ENCODE measurements at regions not wholly inside any gene's neighbourhood (a gene's known extent, or its start where the extent isn't known, plus 50 kb on each side); places are given as distances from the start of the nearest gene placed in this dataset.
A peak's percentile ranks its signal among the peaks of the same experiment; 100 is the strongest.

- Histone ChIP-seq H3K27me3 (ENCODE audit: control insufficient read depth in 1 of 2, insufficient read depth in 2 of 2, low read length in 1 of 2) (peaks cover 0 to 1% of the 10 kb centered on the region in 2 donors), H3K4me3 (ENCODE audit: low read length in 2 of 2) (no peak overlapping the region), H3K27ac (ENCODE audit: low read depth in 1 of 2, low read length in 2 of 2) (no peak overlapping the region), H3K4me1 (ENCODE audit: control insufficient read depth in 1 of 2, insufficient read depth in 2 of 2, low read length in 2 of 2) (no peaks in the 10 kb centered on the region), H3K9me3 (ENCODE audit: control insufficient read depth, low read length) (no peaks in the 10 kb centered on the region), H3K36me3 (ENCODE audit: control insufficient read depth in 1 of 2, insufficient read depth in 2 of 2, low read length in 1 of 2) (no peaks in the 10 kb centered on the region)
- 60 to 69% methylated on average over 5 of the region's 5 CpGs for WGBS, 2 donors
- intact Hi-C loops (cut with DNase I) = no loop called here
- no peak for ATAC-seq (ENCODE audit: low FRiP score)
- no peak for DNase-seq
Observed at GRCh38 chr1:87176087-87176486, 152.6 kb upstream of the LMO4 start.

GRCh38 chr1:87176514-87176913, 152.2 kb upstream of the LMO4 start:
- Histone ChIP-seq H3K27me3 (ENCODE audit: control insufficient read depth in 1 of 2, insufficient read depth in 2 of 2, low read length in 1 of 2) (peaks cover 0 to 1% of the 10 kb centered on the region in 2 donors), H3K27ac (ENCODE audit: low read depth in 1 of 2, low read length in 2 of 2) (no peak overlapping the region), H3K4me3 (ENCODE audit: low read length in 2 of 2) (no peak overlapping the region), H3K4me1 (ENCODE audit: control insufficient read depth in 1 of 2, insufficient read depth in 2 of 2, low read length in 2 of 2) (no peaks in the 10 kb centered on the region), H3K9me3 (ENCODE audit: control insufficient read depth, low read length) (no peaks in the 10 kb centered on the region), H3K36me3 (ENCODE audit: control insufficient read depth in 1 of 2, insufficient read depth in 2 of 2, low read length in 1 of 2) (no peaks in the 10 kb centered on the region)
- WGBS, 2 donors = 73 to 74% methylated on average over 5 of the region's 5 CpGs
- intact Hi-C loops (cut with DNase I) = no loop called here
- ATAC-seq (ENCODE audit: low FRiP score) = no peak
- DNase-seq = no peak

GRCh38 chr1:87178441-87178840, 150.2 kb upstream of the LMO4 start:
- Histone ChIP-seq H3K4me3 (ENCODE audit: low read length in 2 of 2) (no peak overlapping the region), H3K9me3 (ENCODE audit: control insufficient read depth, low read length) (peaks cover 1% of the 10 kb centered on the region), H3K27me3 (ENCODE audit: control insufficient read depth in 1 of 2, insufficient read depth in 2 of 2, low read length in 1 of 2) (peaks cover 0 to 1% of the 10 kb centered on the region in 2 donors), H3K4me1 (ENCODE audit: control insufficient read depth in 1 of 2, insufficient read depth in 2 of 2, low read length in 2 of 2) (no peaks in the 10 kb centered on the region), H3K36me3 (ENCODE audit: control insufficient read depth in 1 of 2, insufficient read depth in 2 of 2, low read length in 1 of 2) (no peaks in the 10 kb centered on the region), H3K27ac (ENCODE audit: low read depth in 1 of 2, low read length in 2 of 2) (no peak overlapping the region)
- DNase-seq (no peak), ATAC-seq (ENCODE audit: low FRiP score) (no peak)
- 84 to 85% methylated on average over 4 of the region's 4 CpGs for WGBS, 2 donors
- intact Hi-C loops (cut with DNase I) = no loop called here

- DNase-seq (no peak), ATAC-seq (ENCODE audit: low FRiP score) (no peak)
- no peaks in the 10 kb centered on the region for H3K4me1 ChIP-seq (ENCODE audit: control insufficient read depth in 1 of 2, insufficient read depth in 2 of 2, low read length in 2 of 2)
- 84% methylated on average over 15 of the region's 15 CpGs for WGBS, 2 donors
- no peak overlapping the region for H3K4me3 ChIP-seq (ENCODE audit: low read length in 2 of 2)
- H3K27me3 ChIP-seq (ENCODE audit: control insufficient read depth in 1 of 2, insufficient read depth in 2 of 2, low read length in 1 of 2) = peaks cover 0 to 1% of the 10 kb centered on the region in 2 donors
- peaks cover 1% of the 10 kb centered on the region for H3K9me3 ChIP-seq (ENCODE audit: control insufficient read depth, low read length)
- no peak overlapping the region for H3K27ac ChIP-seq (ENCODE audit: low read depth in 1 of 2, low read length in 2 of 2)
- no peaks in the 10 kb centered on the region for H3K36me3 ChIP-seq (ENCODE audit: control insufficient read depth in 1 of 2, insufficient read depth in 2 of 2, low read length in 1 of 2)
- intact Hi-C loops (cut with DNase I) = no loop called here
Observed at GRCh38 chr1:87179076-87179810, 149.4 kb upstream of the LMO4 start.

- 57 to 59% methylated on average over 8 of the region's 8 CpGs for WGBS, 2 donors
- Histone ChIP-seq H3K27ac (ENCODE audit: low read depth in 1 of 2, low read length in 2 of 2) (no peak overlapping the region), H3K36me3 (ENCODE audit: control insufficient read depth in 1 of 2, insufficient read depth in 2 of 2, low read length in 1 of 2) (no peaks in the 10 kb centered on the region), H3K4me1 (ENCODE audit: control insufficient read depth in 1 of 2, insufficient read depth in 2 of 2, low read length in 2 of 2) (no peaks in the 10 kb centered on the region), H3K27me3 (ENCODE audit: control insufficient read depth in 1 of 2, insufficient read depth in 2 of 2, low read length in 1 of 2) (peaks cover 0 to 1% of the 10 kb centered on the region in 2 donors), H3K4me3 (ENCODE audit: low read length in 2 of 2) (no peak overlapping the region), H3K9me3 (ENCODE audit: control insufficient read depth, low read length) (peaks cover 1% of the 10 kb centered on the region)
- intact Hi-C loops (cut with DNase I) = no loop called here
- no peak for ATAC-seq (ENCODE audit: low FRiP score)
- DNase-seq = no peak
Observed at GRCh38 chr1:87179851-87180519, 148.7 kb upstream of the LMO4 start.

- WGBS, 2 donors = 70 to 73% methylated on average over 3 of the region's 3 CpGs
Observed at GRCh38 chr1:87180682-87181081, 148.0 kb upstream of the LMO4 start.

GRCh38 chr1:87182611-87183010, 146.1 kb upstream of the LMO4 start:
- H3K4me3 ChIP-seq (ENCODE audit: low read length in 2 of 2) = no peak overlapping the region
- ATAC-seq (ENCODE audit: low FRiP score) = no peak

More at GRCh38 chr1:87180682-87181081, 148.0 kb upstream of the LMO4 start:
- Histone ChIP-seq H3K27me3 (ENCODE audit: control insufficient read depth in 1 of 2, insufficient read depth in 2 of 2, low read length in 1 of 2) (peaks cover 0 to 1% of the 10 kb centered on the region in 2 donors), H3K36me3 (ENCODE audit: control insufficient read depth in 1 of 2, insufficient read depth in 2 of 2, low read length in 1 of 2) (no peaks in the 10 kb centered on the region), H3K9me3 (ENCODE audit: control insufficient read depth, low read length) (peaks cover 1% of the 10 kb centered on the region), H3K27ac (ENCODE audit: low read depth in 1 of 2, low read length in 2 of 2) (no peak overlapping the region), H3K4me1 (ENCODE audit: control insufficient read depth in 1 of 2, insufficient read depth in 2 of 2, low read length in 2 of 2) (no peaks in the 10 kb centered on the region), H3K4me3 (ENCODE audit: low read length in 2 of 2) (no peak overlapping the region)
- intact Hi-C loops (cut with DNase I) = no loop called here
- DNase-seq (no peak), ATAC-seq (ENCODE audit: low FRiP score) (peak; percentile 41)

GRCh38 chr1:87185077-87185476, 143.6 kb upstream of the LMO4 start:
- Histone ChIP-seq H3K9me3 (ENCODE audit: control insufficient read depth, low read length) (peaks cover 1% of the 10 kb centered on the region), H3K27me3 (ENCODE audit: control insufficient read depth in 1 of 2, insufficient read depth in 2 of 2, low read length in 1 of 2) (no peaks in the 10 kb centered on the region), H3K4me1 (ENCODE audit: control insufficient read depth in 1 of 2, insufficient read depth in 2 of 2, low read length in 2 of 2) (no peaks in the 10 kb centered on the region), H3K36me3 (ENCODE audit: control insufficient read depth in 1 of 2, insufficient read depth in 2 of 2, low read length in 1 of 2) (no peaks in the 10 kb centered on the region), H3K4me3 (ENCODE audit: low read length in 2 of 2) (no peak overlapping the region), H3K27ac (ENCODE audit: low read depth in 1 of 2, low read length in 2 of 2) (no peak overlapping the region)
- intact Hi-C loops (cut with DNase I) = no loop called here
- DNase-seq = no peak
- 87 to 93% methylated on average over 4 of the region's 4 CpGs for WGBS, 2 donors
- no peak for ATAC-seq (ENCODE audit: low FRiP score)

More at GRCh38 chr1:87182611-87183010, 146.1 kb upstream of the LMO4 start:
- no peaks in the 10 kb centered on the region for H3K36me3 ChIP-seq (ENCODE audit: control insufficient read depth in 1 of 2, insufficient read depth in 2 of 2, low read length in 1 of 2)
- H3K27ac ChIP-seq (ENCODE audit: low read depth in 1 of 2, low read length in 2 of 2) = no peak overlapping the region
- intact Hi-C loops (cut with DNase I) = no loop called here
- peaks cover 1% of the 10 kb centered on the region for H3K9me3 ChIP-seq (ENCODE audit: control insufficient read depth, low read length)
- H3K4me1 ChIP-seq (ENCODE audit: control insufficient read depth in 1 of 2, insufficient read depth in 2 of 2, low read length in 2 of 2) = no peaks in the 10 kb centered on the region
- H3K27me3 ChIP-seq (ENCODE audit: control insufficient read depth in 1 of 2, insufficient read depth in 2 of 2, low read length in 1 of 2) = peaks cover 0 to 1% of the 10 kb centered on the region in 2 donors
- no peak for DNase-seq

GRCh38 chr1:87186346-87186745, 142.3 kb upstream of the LMO4 start:
- Histone ChIP-seq H3K27me3 (ENCODE audit: control insufficient read depth in 1 of 2, insufficient read depth in 2 of 2, low read length in 1 of 2) (no peaks in the 10 kb centered on the region), H3K27ac (ENCODE audit: low read depth in 1 of 2, low read length in 2 of 2) (no peak overlapping the region), H3K36me3 (ENCODE audit: control insufficient read depth in 1 of 2, insufficient read depth in 2 of 2, low read length in 1 of 2) (no peaks in the 10 kb centered on the region), H3K4me3 (ENCODE audit: low read length in 2 of 2) (no peak overlapping the region), H3K4me1 (ENCODE audit: control insufficient read depth in 1 of 2, insufficient read depth in 2 of 2, low read length in 2 of 2) (no peaks in the 10 kb centered on the region), H3K9me3 (ENCODE audit: control insufficient read depth, low read length) (peaks cover 1% of the 10 kb centered on the region)
- DNase-seq = no peak
- no peak for ATAC-seq (ENCODE audit: low FRiP score)
- intact Hi-C loops (cut with DNase I) = no loop called here
- WGBS, 2 donors = 57 to 63% methylated on average over 3 of the region's 3 CpGs

Measured in aorta (tissue), 5 donors.